ENCODE measurements at regions not wholly inside any gene's neighbourhood (a gene's known extent, or its start where the extent isn't known, plus 50 kb on each side); places are given as distances from the start of the nearest gene placed in this dataset.

DNA sequence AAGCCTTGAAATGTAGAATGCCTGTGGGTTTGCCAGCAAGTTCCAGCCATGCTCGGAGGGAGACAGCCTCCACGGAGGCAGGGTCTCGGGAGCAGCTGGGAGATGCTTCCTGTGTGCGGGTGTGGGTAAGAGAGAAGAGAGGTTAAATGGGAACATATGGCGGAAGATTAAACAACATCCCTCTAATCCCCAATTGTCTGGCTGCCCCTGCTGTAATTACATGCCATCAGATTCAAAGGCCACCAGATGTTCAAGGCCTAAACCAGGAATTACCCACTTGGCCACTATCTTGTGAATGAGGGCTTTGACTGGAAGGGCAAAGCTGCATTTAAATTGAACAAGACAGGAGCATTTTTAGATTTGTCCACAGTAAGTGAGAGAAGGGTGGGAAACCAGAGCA is 81.4 kb upstream of the BACE2 start:
- TF ChIP-seq, protein P1, sequence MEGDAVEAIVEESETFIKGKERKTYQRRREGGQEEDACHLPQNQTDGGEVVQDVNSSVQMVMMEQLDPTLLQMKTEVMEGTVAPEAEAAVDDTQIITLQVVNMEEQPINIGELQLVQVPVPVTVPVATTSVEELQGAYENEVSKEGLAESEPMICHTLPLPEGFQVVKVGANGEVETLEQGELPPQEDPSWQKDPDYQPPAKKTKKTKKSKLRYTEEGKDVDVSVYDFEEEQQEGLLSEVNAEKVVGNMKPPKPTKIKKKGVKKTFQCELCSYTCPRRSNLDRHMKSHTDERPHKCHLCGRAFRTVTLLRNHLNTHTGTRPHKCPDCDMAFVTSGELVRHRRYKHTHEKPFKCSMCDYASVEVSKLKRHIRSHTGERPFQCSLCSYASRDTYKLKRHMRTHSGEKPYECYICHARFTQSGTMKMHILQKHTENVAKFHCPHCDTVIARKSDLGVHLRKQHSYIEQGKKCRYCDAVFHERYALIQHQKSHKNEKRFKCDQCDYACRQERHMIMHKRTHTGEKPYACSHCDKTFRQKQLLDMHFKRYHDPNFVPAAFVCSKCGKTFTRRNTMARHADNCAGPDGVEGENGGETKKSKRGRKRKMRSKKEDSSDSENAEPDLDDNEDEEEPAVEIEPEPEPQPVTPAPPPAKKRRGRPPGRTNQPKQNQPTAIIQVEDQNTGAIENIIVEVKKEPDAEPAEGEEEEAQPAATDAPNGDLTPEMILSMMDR (IDR thresholded peaks at IDR 0.05): no peak
- TF ChIP-seq POLR2A (IDR thresholded peaks at IDR 0.05): no peak
